T-helper 1 cell treated with Interleukin-12 subunit alpha and Interleukin-12 subunit beta and Interleukin-4 antibody, amounts not matched to agents 30 μg/mL and 1 μg/mL, for 36 hours (primary cell): ENCODE measurements at regions not wholly inside any gene's neighbourhood (a gene's known extent, or its start where the extent isn't known, plus 50 kb on each side); places are given as distances from the start of the nearest gene placed in this dataset.
"Not testable (repeated sequence)": the region's sequence is repeated elsewhere in the genome, so short reads cannot be mapped to it uniquely, and the experiment has no call there.

ENCODE experiments used
- H3K27ac Mint-ChIP-seq: one replicate; pipeline ENCODE4 v1.8.0; 2021; ENCODE audit warnings: mild to moderate bottlenecking, mixed read lengths
- H3K27me3 Mint-ChIP-seq: one replicate; pipeline ENCODE4 v1.8.0; 2021; ENCODE audit warnings: low read depth, mixed read lengths
- H3K36me3 Mint-ChIP-seq: one replicate; pipeline ENCODE4 v1.8.0; 2021; ENCODE audit warnings: low read depth, mixed read lengths
- H3K4me1 Mint-ChIP-seq: one replicate; pipeline ENCODE4 v1.8.0; 2021; ENCODE audit warnings: low read depth, mixed read lengths
- H3K4me3 Mint-ChIP-seq: one replicate; pipeline ENCODE4 v1.8.0; 2021; ENCODE audit warnings: mild to moderate bottlenecking, moderate library complexity, mixed read lengths
- H3K9me3 Mint-ChIP-seq: one replicate; pipeline ENCODE4 v1.8.0; 2021; ENCODE audit warnings: mixed read lengths

DNA sequence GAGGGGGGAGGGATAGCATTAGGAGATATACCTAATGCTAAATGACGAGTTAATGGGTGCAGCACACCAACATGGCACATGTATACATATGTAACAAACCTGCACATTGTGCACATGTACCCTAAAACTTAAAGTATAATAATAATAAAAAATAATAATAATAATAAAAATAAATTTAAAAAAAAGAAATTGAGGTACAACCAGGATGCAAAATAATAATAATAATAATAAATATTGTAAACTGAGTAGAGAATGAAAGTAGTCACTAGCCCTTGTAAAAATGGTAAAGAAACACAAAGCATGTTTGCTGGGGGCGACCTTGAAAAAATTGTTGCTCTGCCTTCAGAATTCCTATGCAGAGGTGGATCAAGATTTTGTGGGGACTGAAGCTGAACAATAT lies 249.7 kb upstream of the RBMS3 start:
- not testable (repeated sequence) for H3K27ac Mint-ChIP-seq

DNA sequence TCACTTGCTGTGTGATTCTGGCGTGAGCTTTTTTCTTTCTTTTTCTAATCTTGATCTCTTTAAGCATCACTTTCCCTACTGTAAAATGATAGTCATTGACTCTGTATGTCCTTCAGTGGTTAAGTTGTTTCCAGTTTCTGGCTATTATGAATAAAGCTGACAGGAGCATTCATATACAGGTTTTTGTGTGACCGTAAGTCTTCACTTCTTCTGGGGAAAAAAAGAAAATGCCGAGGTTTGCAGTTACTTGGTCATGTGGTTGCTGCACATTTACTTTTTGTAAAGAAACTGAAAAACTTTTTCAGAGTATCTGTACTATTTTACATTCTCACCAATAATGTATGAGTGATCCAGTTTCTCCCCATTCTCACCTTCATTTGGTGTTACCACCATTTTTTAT lies 247.4 kb upstream of the RBMS3 start:
- Mint-ChIP-seq H3K4me3 (no peak overlapping the region), H3K9me3 (no peaks in the 10 kb centered on the region), H3K4me1 (no peaks in the 10 kb centered on the region), H3K27ac (no peak overlapping the region), H3K36me3 (no peaks in the 10 kb centered on the region), H3K27me3 (peaks cover 3% of the 10 kb centered on the region)

More for the DNA sequence above, 249.7 kb upstream of the RBMS3 start:
- not testable (repeated sequence) for H3K27me3 Mint-ChIP-seq, H3K36me3 Mint-ChIP-seq, H3K9me3 Mint-ChIP-seq, H3K4me3 Mint-ChIP-seq, H3K4me1 Mint-ChIP-seq

DNA sequence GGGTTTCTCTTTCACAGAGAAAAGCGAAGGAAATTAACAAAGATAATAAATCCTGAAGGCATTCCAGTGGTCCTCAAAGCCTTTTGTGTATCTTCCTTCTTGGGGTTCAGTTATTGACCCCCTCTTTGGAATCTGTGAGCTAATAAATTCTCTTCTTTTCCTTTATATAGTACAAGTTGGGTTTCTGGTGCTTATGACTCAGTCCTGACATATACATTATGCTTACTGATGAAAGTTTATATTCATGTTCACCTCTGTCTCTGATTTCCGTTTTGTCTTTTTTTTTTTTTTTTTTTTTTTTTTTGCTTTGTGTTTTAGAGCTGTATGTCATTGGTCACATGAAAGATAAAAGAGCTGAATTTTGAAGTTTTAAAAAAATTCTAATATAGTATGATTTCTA lies 230.7 kb upstream of the RBMS3 start:
- Mint-ChIP-seq H3K27ac (no peak overlapping the region), H3K4me1 (no peaks in the 10 kb centered on the region), H3K9me3 (peaks cover 27% of the 10 kb centered on the region), H3K36me3 (no peaks in the 10 kb centered on the region), H3K4me3 (no peak overlapping the region), H3K27me3 (no peaks in the 10 kb centered on the region)

DNA sequence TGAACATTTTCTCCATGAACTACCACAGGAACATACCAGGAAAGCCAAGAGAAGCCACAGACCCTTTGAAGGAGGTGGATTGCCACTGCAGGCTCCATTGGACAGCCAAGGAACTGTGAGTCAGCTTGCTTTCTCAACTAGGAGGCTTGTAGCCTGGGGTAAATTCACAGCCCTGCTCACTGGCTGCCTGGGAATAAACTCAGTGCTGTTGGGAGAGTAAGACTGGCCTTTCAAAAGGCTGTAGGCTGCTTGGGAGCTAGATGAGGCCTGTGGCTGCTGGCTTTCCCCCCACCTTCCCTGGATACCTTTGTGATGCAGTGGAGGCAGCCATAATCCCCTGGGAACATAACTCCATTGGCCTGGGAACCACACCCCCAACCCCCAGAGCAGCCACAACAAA lies 223.5 kb upstream of the RBMS3 start:
- no peak overlapping the region for H3K4me3 Mint-ChIP-seq
- no peaks in the 10 kb centered on the region for H3K4me1 Mint-ChIP-seq
- H3K36me3 Mint-ChIP-seq: no peaks in the 10 kb centered on the region
- H3K9me3 Mint-ChIP-seq: peaks cover 65% of the 10 kb centered on the region
- no peak overlapping the region for H3K27ac Mint-ChIP-seq
- peaks cover 4% of the 10 kb centered on the region for H3K27me3 Mint-ChIP-seq

DNA sequence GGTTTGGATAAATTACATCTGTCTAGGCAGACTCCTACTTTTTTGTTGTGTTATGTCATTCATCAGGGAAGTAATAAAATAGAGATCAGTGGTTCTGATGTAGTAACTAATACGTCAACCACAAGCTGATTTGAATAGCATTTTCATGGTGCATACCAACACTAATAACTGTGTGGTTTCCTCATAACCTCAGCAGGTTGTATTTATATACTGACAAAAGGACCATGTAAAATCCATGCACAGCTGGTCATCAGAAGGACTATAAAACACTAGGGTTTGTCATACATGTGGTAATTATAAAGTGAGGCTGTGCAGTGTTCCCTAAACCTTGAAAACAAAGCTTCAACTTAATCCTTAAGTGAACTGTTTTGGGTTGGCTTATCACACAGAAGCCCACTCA lies 216.8 kb upstream of the RBMS3 start:
- Mint-ChIP-seq H3K27me3 (peaks cover 4% of the 10 kb centered on the region), H3K9me3 (peaks cover 18% of the 10 kb centered on the region), H3K4me1 (no peaks in the 10 kb centered on the region), H3K36me3 (no peaks in the 10 kb centered on the region), H3K27ac (no peak overlapping the region), H3K4me3 (no peak overlapping the region)

DNA sequence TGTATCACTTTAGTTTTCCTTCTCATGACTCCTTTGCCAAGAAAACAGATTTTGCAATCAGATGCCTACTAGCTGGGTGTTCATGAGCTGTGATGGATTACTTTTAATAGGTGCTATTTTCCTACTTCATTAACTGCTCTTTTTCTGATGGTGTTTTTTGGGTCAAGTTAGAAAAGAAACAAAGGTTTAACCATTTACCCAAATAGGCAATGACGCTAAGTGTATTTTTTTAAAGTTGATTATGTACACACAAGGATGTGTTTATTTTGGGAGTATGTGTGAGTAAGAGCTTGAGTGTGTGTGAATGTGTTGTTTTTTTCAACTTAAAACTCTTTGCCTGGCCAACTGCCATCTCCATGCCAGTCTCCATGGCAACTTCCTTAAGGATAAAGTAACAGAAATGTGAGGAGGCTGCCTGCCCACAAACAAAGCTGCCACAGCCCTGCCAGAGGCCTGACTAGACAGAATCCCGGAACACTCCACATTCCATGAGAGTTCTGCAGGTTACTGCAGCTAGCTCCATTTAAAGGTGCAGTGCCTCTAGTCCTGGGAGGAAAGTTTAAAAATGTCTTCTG lies 215.6 kb upstream of the RBMS3 start:
- Mint-ChIP-seq H3K27ac (no peak overlapping the region), H3K36me3 (no peaks in the 10 kb centered on the region), H3K9me3 (peaks cover 10% of the 10 kb centered on the region), H3K4me3 (no peak overlapping the region), H3K27me3 (no peaks in the 10 kb centered on the region), H3K4me1 (no peaks in the 10 kb centered on the region)

DNA sequence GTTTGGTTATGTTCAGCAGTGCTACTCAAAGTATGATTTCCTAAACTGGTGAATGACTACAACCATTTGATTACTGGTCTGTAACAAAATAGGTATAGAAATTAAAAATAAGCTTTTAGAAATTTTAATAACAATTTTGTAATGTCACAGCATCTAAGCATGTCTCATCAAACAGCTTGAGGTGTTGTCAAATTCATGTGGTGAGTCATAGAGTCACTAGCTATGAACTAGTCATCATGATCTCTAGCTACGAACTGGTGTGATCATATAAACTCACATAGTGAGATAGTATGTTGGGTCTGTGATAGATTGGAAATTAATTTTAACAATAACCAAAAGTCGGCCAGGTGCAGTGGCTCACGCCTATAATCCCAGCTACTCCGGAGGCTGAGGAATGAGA lies 213.9 kb upstream of the RBMS3 start:
- H3K27ac Mint-ChIP-seq: no peak overlapping the region
- no peaks in the 10 kb centered on the region for H3K27me3 Mint-ChIP-seq
- H3K4me1 Mint-ChIP-seq: no peaks in the 10 kb centered on the region
- H3K36me3 Mint-ChIP-seq: no peaks in the 10 kb centered on the region
- no peak overlapping the region for H3K4me3 Mint-ChIP-seq
- H3K9me3 Mint-ChIP-seq: peaks cover 10% of the 10 kb centered on the region

DNA sequence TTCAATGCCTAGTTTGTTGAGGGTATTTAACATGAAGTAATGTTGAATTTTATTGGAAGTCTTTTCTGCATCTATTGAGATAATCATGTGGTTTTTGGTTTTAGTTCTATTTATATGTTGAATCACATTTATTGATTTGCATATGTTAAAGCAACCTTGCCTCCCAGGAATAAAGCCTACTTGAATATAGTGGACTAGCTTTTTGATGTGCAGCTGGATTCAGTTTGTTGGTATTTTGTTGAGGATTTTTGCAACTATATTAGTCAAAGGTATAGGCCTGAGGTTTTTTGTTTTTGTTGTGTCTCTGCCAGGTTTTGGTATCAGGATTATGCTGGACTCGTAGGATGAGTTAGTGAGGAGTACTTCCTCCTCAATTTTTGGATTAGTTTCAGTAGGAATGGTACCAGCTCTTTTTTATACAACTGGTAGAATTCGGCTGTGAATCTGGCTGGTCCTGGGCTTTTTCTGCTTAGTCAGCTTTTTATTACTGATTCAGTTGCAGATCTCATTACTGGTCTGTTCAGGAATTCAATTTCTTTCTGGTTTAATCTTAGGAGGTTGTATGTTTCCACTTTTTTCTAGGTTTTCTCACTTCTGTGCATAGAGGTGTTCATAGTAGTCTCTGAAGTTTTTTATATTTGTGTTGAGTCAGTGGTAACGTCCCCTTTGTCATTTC lies 209.8 kb upstream of the RBMS3 start:
- H3K4me3 Mint-ChIP-seq: no peak overlapping the region
- no peaks in the 10 kb centered on the region for H3K4me1 Mint-ChIP-seq
- H3K27ac Mint-ChIP-seq: no peak overlapping the region
- H3K36me3 Mint-ChIP-seq: no peaks in the 10 kb centered on the region
- H3K9me3 Mint-ChIP-seq: peaks cover 17% of the 10 kb centered on the region
- H3K27me3 Mint-ChIP-seq: peaks cover 2% of the 10 kb centered on the region

DNA sequence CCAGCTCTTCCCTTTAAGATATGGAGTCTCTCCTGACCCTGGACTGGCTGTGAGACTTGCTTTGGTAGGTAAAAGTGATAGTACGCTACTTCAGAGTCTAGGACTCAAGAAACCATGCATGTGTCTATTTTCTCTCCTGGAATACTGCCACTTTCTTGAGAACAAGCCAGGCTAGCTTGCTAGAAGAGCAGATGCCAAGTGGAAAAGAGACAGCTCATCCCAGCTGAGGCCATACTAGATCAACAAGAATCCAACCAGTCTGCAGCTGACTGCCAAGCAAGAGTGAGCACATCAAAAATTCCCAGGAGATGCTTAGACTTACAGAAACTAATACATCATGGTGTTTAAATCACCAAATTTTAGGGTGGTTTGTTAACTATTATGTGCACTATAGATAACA lies 208.3 kb upstream of the RBMS3 start:
- H3K27me3 Mint-ChIP-seq: peaks cover 4% of the 10 kb centered on the region
- H3K4me1 Mint-ChIP-seq: no peaks in the 10 kb centered on the region
- no peak overlapping the region for H3K27ac Mint-ChIP-seq
- no peaks in the 10 kb centered on the region for H3K36me3 Mint-ChIP-seq
- no peak overlapping the region for H3K4me3 Mint-ChIP-seq
- H3K9me3 Mint-ChIP-seq: peaks cover 17% of the 10 kb centered on the region

DNA sequence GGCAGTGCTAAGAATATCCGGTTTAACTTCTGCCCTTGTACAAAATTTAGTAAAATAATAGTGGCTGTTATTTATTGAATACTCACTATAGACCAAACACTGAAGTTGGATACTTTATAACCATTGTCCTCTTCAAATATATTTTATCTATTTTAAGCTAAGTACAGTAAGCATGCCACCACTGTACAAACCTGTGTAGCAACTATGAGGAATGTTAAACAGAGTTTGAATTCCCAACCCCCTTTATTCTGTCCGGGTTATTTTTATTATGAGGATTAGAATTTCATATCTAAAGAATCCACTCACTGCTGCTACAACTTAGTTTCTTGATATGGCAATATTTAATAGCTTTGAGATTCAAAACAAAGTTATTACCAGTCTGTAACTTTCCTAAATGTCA lies 203.5 kb upstream of the RBMS3 start:
- Mint-ChIP-seq H3K36me3 (no peaks in the 10 kb centered on the region), H3K4me3 (no peak overlapping the region), H3K27me3 (peaks cover 4% of the 10 kb centered on the region), H3K9me3 (peaks cover 3% of the 10 kb centered on the region), H3K27ac (no peak overlapping the region), H3K4me1 (no peaks in the 10 kb centered on the region)

DNA sequence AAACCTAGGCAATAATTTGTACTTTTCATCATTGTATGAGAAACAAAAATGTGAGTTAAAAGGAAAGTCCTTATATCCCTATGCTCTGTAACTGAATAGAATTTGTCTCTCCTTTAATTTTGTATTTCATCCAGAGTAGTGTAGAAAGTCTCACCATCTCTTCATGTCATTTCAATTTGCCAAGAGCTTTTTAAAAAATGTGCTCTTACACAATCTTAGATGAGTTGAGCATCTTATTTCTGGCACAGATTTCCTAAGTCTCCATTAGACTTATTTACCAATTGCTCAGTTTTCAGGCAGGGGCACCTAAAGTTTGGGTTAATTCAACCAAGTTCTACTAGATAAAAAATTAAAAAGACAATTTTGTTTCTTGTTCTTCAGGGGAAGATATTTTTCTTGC lies 201.5 kb upstream of the RBMS3 start:
- Mint-ChIP-seq H3K9me3 (no peaks in the 10 kb centered on the region), H3K27ac (no peak overlapping the region), H3K4me3 (no peak overlapping the region), H3K4me1 (no peaks in the 10 kb centered on the region), H3K27me3 (peaks cover 4% of the 10 kb centered on the region), H3K36me3 (no peaks in the 10 kb centered on the region)

DNA sequence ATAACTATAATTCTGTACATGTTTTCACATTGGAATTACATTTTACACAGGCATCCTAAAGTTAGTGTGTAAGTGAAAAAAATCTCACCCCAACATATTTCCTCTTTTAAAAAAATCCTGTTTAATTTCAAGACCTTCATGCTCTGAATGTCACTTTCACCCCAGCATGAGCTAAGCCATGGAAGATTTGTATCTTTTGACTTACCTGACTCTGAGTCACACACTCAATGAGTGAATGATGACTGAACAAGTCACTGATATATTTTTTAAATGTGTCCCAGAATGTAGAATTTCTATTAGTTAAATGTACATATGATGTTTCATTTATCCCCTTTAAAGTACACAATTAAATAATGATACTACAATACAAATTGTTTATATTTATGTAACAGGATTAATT lies 199.9 kb upstream of the RBMS3 start:
- no peaks in the 10 kb centered on the region for H3K4me1 Mint-ChIP-seq
- no peak overlapping the region for H3K27ac Mint-ChIP-seq
- no peaks in the 10 kb centered on the region for H3K36me3 Mint-ChIP-seq
- H3K9me3 Mint-ChIP-seq: peaks cover 14% of the 10 kb centered on the region
- peaks cover 6% of the 10 kb centered on the region for H3K27me3 Mint-ChIP-seq
- H3K4me3 Mint-ChIP-seq: no peak overlapping the region

DNA sequence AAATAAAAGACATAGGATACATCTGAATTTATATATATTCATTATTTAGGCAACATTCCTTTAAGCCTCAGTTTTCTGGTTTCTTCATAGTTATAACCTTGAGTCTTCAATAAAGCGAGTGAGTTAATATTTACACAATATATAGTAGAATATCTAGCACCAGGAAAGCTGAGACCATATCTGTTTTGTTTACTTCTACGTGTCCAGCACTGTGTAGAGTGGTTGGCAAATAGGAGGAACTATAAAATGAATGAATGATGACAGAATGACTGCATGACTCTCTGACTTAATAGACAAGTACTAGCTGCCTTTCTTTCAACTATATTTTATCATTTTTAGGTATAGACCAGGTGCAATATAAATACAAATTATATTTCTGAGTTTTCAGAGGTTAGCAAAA lies 197.8 kb upstream of the RBMS3 start:
- H3K4me1 Mint-ChIP-seq: no peaks in the 10 kb centered on the region
- H3K36me3 Mint-ChIP-seq: no peaks in the 10 kb centered on the region
- peaks cover 4% of the 10 kb centered on the region for H3K27me3 Mint-ChIP-seq
- H3K4me3 Mint-ChIP-seq: no peak overlapping the region
- peaks cover 18% of the 10 kb centered on the region for H3K9me3 Mint-ChIP-seq
- no peak overlapping the region for H3K27ac Mint-ChIP-seq

DNA sequence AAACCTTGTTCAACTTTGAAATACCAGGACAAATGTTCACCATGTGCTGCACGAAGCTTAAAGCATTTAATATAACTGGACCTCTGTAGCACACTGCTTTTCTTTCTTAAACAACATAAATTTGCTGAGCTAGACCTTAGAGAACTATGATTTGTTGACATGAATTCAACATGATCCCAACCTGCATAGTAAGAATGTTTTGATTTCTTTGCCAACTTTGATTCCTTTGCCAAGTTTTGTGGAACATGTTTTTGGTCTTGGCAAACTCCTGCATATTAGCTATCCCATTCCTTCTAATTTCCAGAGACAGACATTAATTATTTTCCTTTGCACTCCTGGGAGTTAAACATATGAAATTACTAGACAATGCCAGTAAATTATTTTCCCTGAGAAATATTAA lies 197.2 kb upstream of the RBMS3 start:
- Mint-ChIP-seq H3K9me3 (peaks cover 18% of the 10 kb centered on the region), H3K36me3 (no peaks in the 10 kb centered on the region), H3K27me3 (peaks cover 4% of the 10 kb centered on the region), H3K4me1 (no peaks in the 10 kb centered on the region), H3K4me3 (no peak overlapping the region), H3K27ac (no peak overlapping the region)

DNA sequence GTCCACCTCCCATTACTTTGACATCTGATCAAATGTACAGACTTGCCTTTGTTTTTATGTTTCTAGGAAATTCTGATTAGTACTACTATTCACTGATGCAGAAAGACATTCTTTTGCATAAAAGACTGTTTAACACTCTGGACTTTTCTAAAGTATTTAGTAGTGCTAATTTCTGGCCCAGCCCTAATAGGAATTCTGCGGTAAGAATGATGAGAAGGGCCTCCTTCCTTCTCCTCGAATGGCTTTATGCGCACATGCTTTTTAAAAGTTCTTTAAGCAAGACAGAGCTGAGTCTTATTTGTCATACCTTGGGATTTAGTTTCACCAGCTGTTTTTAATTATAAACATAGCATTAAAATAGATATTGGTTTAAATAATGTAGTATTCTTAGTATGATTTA lies 192.3 kb upstream of the RBMS3 start:
- no peak overlapping the region for H3K27ac Mint-ChIP-seq
- H3K36me3 Mint-ChIP-seq: no peaks in the 10 kb centered on the region
- peaks cover 4% of the 10 kb centered on the region for H3K4me1 Mint-ChIP-seq
- peaks cover 4% of the 10 kb centered on the region for H3K27me3 Mint-ChIP-seq
- no peak overlapping the region for H3K4me3 Mint-ChIP-seq
- peaks cover 24% of the 10 kb centered on the region for H3K9me3 Mint-ChIP-seq
